HEK293 (cell line): ENCODE measurements at regions not wholly inside any gene's neighbourhood (a gene's known extent, or its start where the extent isn't known, plus 50 kb on each side); places are given as distances from the start of the nearest gene placed in this dataset.
A peak's percentile ranks its signal among the peaks of the same experiment; 100 is the strongest.

ENCODE experiments used
- CTCF ChIA-PET: fragments of 350-600 bp; formaldehyde crosslinking; extraction: SDS; loops from one replicate; lab custom pipeline; 2021; ENCODE audit warnings: antibody characterized with exemption; lab: Yijun Ruan, JAX
- POLR2A ChIA-PET: fragments of 300-600 bp; formaldehyde crosslinking; extraction: SDS; loops from one replicate; lab custom pipeline; 2020; ENCODE audit warnings: antibody characterized with exemption, inconsistent platforms; lab: Yijun Ruan, JAX
- H3K27ac ChIP-seq: fragments of 200-500 bp; sonication (Bioruptor generic); 2 replicates; pipeline ENCODE4 v1.5.1; 2014; ENCODE audit warnings: low read depth, low read length, control low read depth, inconsistent platforms; ENCODE audit errors: extremely low read depth
- H3K36me3 ChIP-seq, 2 experiments: fragments of 200-500 bp in 1 of 2; sonication (Bioruptor generic) in 1 of 2; 1 replicate in 1 of 2; 2 replicates in 1 of 2; pipeline ENCODE4 v1.5.1; 2014 to 2017; ENCODE audit warnings: inconsistent platforms in 2 of 2, low read length in 2 of 2; ENCODE audit not compliant: control insufficient read depth in 2 of 2, insufficient read depth in 1 of 2
- H3K4me1 ChIP-seq: fragments of 200-500 bp; sonication (Bioruptor generic); 2 replicates; pipeline ENCODE4 v1.5.1; 2014; ENCODE audit warnings: mild to moderate bottlenecking, low read length, inconsistent platforms; ENCODE audit not compliant: control insufficient read depth, insufficient read depth
- H3K4me3 ChIP-seq: 2 replicates; pipeline ENCODE4 v1.5.1; 2011; ENCODE audit warnings: low read depth, mild to moderate bottlenecking, control low read depth, low read length, moderate library complexity
- H3K9me3 ChIP-seq: fragments of 200-500 bp; sonication (Bioruptor generic); 2 replicates; pipeline ENCODE4 v1.5.1; 2014; ENCODE audit warnings: low read depth, low read length, inconsistent platforms; ENCODE audit not compliant: control insufficient read depth, insufficient read depth
- BCL6B ChIP-seq: fragments of 450-650 bp; formaldehyde crosslinking; IDR thresholded peaks from 2 replicates; pipeline ENCODE4 v1.5.1; 2017; ENCODE audit warnings: missing biosample characterization, missing genetic modification characterization
- HOXC10 ChIP-seq: sonication (generic); formaldehyde crosslinking; IDR thresholded peaks from 2 replicates; pipeline ENCODE4 v1.8.1; 2023; ENCODE audit warnings: mild to moderate bottlenecking, missing genetic modification reagents
- PRDM4 ChIP-seq: fragments of 450-650 bp; formaldehyde crosslinking; IDR thresholded peaks from 2 replicates; pipeline ENCODE4 v1.5.1; 2017; ENCODE audit warnings: missing biosample characterization, missing genetic modification characterization
- ZBTB21 ChIP-seq: fragments of 450-650 bp; formaldehyde crosslinking; IDR thresholded peaks from 2 replicates; pipeline ENCODE4 v1.5.1; 2017; ENCODE audit warnings: missing biosample characterization, missing genetic modification characterization
- ZBTB26 ChIP-seq: fragments of 450-650 bp; formaldehyde crosslinking; optimal IDR thresholded peaks from 2 replicates; pipeline ENCODE3; 2016; ENCODE audit warnings: missing biosample characterization, mild to moderate bottlenecking, missing genetic modification characterization
- ZFHX2 ChIP-seq: fragments of 450-650 bp; formaldehyde crosslinking; conservative IDR thresholded peaks from 2 replicates; pipeline ENCODE4 v1.5.1; 2016; ENCODE audit warnings: missing biosample characterization, missing genetic modification characterization
- ZNF132 ChIP-seq: fragments of 450-650 bp; formaldehyde crosslinking; IDR thresholded peaks from 2 replicates; pipeline ENCODE4 v1.5.1; 2017; ENCODE audit warnings: missing biosample characterization, missing genetic modification characterization, borderline replicate concordance
- ZNF16 ChIP-seq: fragments of 450-650 bp; formaldehyde crosslinking; IDR thresholded peaks from 2 replicates; pipeline ENCODE4 v1.5.1; 2016; ENCODE audit warnings: low read depth, missing biosample characterization, missing genetic modification characterization
- ZNF175 ChIP-seq: fragments of 450-650 bp; formaldehyde crosslinking; IDR thresholded peaks from 2 replicates; pipeline ENCODE4 v1.5.1; 2016; ENCODE audit warnings: missing biosample characterization, missing genetic modification characterization
- ZNF266 ChIP-seq: fragments of 450-650 bp; formaldehyde crosslinking; IDR thresholded peaks from 2 replicates; pipeline ENCODE4 v1.5.1; 2016; ENCODE audit warnings: missing biosample characterization, missing genetic modification characterization, low read depth
- ZNF501 ChIP-seq: fragments of 450-650 bp; formaldehyde crosslinking; IDR thresholded peaks from 2 replicates; pipeline ENCODE4 v1.5.1; 2016; ENCODE audit warnings: missing biosample characterization, missing genetic modification characterization
- ZNF544 ChIP-seq: fragments of 450-650 bp; formaldehyde crosslinking; IDR thresholded peaks from 2 replicates; pipeline ENCODE4 v1.5.0; 2017; ENCODE audit warnings: missing biosample characterization, missing genetic modification characterization
- ZNF623 ChIP-seq: fragments of 450-650 bp; formaldehyde crosslinking; IDR thresholded peaks from 2 replicates; pipeline ENCODE4 v1.5.1; 2016; ENCODE audit warnings: missing biosample characterization, missing genetic modification characterization
- ZNF624 ChIP-seq: fragments of 450-650 bp; formaldehyde crosslinking; IDR thresholded peaks from 2 replicates; pipeline ENCODE4 v1.5.1; 2017; ENCODE audit warnings: missing biosample characterization, missing genetic modification characterization
- ZNF660 ChIP-seq: fragments of 450-650 bp; IDR thresholded peaks from 2 replicates; pipeline ENCODE4 v1.5.1; 2018; ENCODE audit warnings: missing biosample characterization, mild to moderate bottlenecking, missing genetic modification characterization
- ZNF692 ChIP-seq: fragments of 450-650 bp; formaldehyde crosslinking; IDR thresholded peaks from 2 replicates; pipeline ENCODE4 v1.5.1; 2016; ENCODE audit warnings: missing biosample characterization, missing genetic modification characterization
- ZNF707 ChIP-seq: fragments of 450-650 bp; formaldehyde crosslinking; IDR thresholded peaks from 2 replicates; pipeline ENCODE4 v1.5.1; 2016; ENCODE audit warnings: missing biosample characterization, missing genetic modification characterization
- ZNF777 ChIP-seq: fragments of 450-650 bp; formaldehyde crosslinking; IDR thresholded peaks from 2 replicates; pipeline ENCODE4 v1.5.1; 2017; ENCODE audit warnings: missing biosample characterization, missing genetic modification characterization, borderline replicate concordance
- ZNF785 ChIP-seq: fragments of 450-650 bp; formaldehyde crosslinking; IDR thresholded peaks from 2 replicates; pipeline ENCODE4 v1.5.1; 2016; ENCODE audit warnings: missing biosample characterization, missing genetic modification characterization

- no peak for TF ChIP-seq ZNF132 (tag by site-specific recombination)
- TF ChIP-seq HOXC10 (CRISPR knock-in tag): no peak
- no peak for TF ChIP-seq ZNF692 (tag by site-specific recombination)
- TF ChIP-seq PRDM4 (tag by site-specific recombination): no peak
- TF ChIP-seq ZNF175 (tag by site-specific recombination): no peak
- no peak for TF ChIP-seq ZNF623 (tag by site-specific recombination)
- TF ChIP-seq ZNF266: no peak
- TF ChIP-seq ZNF785 (tag by site-specific recombination): no peak
- TF ChIP-seq ZNF660 (tag by site-specific recombination): no peak
- TF ChIP-seq ZNF544 (tag by site-specific recombination): no peak
- no peak for TF ChIP-seq BCL6B
- no peak for TF ChIP-seq ZBTB26 (tag by site-specific recombination)
- no peak for TF ChIP-seq ZNF777 (tag by site-specific recombination)
- no peak for TF ChIP-seq ZNF16 (tag by site-specific recombination)
- no peak for TF ChIP-seq ZNF501
- TF ChIP-seq ZNF624 (tag by site-specific recombination): no peak
- no peak for TF ChIP-seq ZBTB21 (tag by site-specific recombination)
- no peak overlapping the region for H3K27ac ChIP-seq
- H3K4me1 ChIP-seq: no peaks in the 10 kb centered on the region
- CTCF ChIA-PET: interaction anchor here (0.6 kb wide), 1 partner anchor 7 kb away, joined by 3 read pairs; no protein-coding TSS in a partner anchor
- POLR2A ChIA-PET: no interaction called here
- no peak overlapping the region for H3K4me3 ChIP-seq
- no peaks in the 10 kb centered on the region for H3K36me3 ChIP-seq
- no peaks in the 10 kb centered on the region for H3K9me3 ChIP-seq
These were observed 178.1 kb upstream of the SEMA3A start for GRCh38 chr7:84372712-84373111.

GRCh38 chr7:84372155-84372621 is 177.6 kb upstream of the SEMA3A start:
- no peak for TF ChIP-seq ZNF707 (tag by site-specific recombination)
- 0 out of 2 replicates have a peak, but pooled peaks have one; percentile 23 for TF ChIP-seq ZFHX2 (tag by site-specific recombination)
- H3K27ac ChIP-seq: no peak overlapping the region
- no peaks in the 10 kb centered on the region for H3K4me1 ChIP-seq

More at GRCh38 chr7:84372155-84372621, 177.6 kb upstream of the SEMA3A start:
- Histone ChIP-seq H3K4me3 (no peak overlapping the region), H3K36me3 (no peaks in the 10 kb centered on the region), H3K9me3 (no peaks in the 10 kb centered on the region)
- ChIA-PET POLR2A (no interaction called here), CTCF (interaction anchor here (0.8 kb wide), 1 partner anchor 9 kb away, joined by 3 read pairs; no protein-coding TSS in a partner anchor)
